ENCODE measurements at regions not wholly inside any gene's neighbourhood (a gene's known extent, or its start where the extent isn't known, plus 50 kb on each side); places are given as distances from the start of the nearest gene placed in this dataset.

DNA sequence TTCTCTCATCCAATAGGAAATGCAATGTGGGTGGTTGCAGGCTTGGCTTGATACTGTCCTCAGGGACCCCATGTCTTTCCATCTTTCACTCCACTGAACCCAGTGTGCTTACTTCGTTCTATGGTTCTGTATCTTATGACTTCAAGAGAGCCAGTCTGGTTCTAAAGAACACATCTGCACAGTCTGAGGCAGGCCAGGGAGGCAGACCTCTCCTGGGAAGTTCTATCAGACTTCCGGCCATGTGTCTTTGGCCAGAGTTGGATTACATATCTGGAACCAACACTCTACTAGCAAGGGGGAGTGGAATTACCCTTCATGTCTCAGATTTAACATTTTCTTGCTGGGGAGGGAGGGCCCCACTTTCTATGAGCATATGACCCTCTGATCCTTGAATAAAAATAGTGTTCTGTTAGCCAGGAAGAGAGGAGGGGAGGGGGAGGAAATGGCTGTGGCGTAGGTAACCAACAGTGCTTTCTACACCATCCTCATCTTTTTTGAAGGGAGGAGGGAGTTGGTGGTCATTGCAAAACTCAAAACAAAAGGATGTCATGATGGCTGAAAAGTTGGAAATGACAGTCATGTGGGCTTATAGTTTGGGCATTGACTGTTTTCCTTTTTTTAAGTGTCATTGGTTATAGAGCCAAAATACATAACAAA is 370.2 kb downstream of the GATA3 start:
- TF ChIP-seq POLR2A (IDR thresholded peaks at IDR 0.05): no peak
- TF ChIP-seq, protein P1, sequence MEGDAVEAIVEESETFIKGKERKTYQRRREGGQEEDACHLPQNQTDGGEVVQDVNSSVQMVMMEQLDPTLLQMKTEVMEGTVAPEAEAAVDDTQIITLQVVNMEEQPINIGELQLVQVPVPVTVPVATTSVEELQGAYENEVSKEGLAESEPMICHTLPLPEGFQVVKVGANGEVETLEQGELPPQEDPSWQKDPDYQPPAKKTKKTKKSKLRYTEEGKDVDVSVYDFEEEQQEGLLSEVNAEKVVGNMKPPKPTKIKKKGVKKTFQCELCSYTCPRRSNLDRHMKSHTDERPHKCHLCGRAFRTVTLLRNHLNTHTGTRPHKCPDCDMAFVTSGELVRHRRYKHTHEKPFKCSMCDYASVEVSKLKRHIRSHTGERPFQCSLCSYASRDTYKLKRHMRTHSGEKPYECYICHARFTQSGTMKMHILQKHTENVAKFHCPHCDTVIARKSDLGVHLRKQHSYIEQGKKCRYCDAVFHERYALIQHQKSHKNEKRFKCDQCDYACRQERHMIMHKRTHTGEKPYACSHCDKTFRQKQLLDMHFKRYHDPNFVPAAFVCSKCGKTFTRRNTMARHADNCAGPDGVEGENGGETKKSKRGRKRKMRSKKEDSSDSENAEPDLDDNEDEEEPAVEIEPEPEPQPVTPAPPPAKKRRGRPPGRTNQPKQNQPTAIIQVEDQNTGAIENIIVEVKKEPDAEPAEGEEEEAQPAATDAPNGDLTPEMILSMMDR (IDR thresholded peaks at IDR 0.05): no peak

All from esophagus squamous epithelium (tissue), 4 donors.